ENCODE measurements at regions not wholly inside any gene's neighbourhood (a gene's known extent, or its start where the extent isn't known, plus 50 kb on each side); places are given as distances from the start of the nearest gene placed in this dataset.
A peak's percentile ranks its signal among the peaks of the same experiment; 100 is the strongest.

DNA sequence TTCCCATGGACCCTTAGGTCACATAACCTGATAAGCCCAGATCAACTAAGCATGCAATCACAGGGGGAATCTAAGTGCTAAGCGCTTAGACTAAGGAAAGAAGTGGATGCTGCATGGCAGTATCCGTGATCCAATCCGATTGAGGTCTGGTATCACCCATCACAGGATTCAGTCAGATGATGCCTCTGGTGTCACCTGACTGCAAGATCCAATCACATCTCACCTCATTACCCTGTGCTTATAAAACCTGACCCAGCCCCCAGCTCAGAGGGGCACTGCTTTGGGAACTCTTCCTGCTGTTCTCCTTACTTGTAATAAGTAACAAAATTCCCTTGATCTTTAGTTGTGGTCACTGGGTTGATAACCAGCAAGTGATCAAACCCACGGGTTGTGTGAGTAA, 84.7 kb upstream of the TMEM168 start:
- no peaks in the 10 kb centered on the region for H3K4me1 ChIP-seq (ENCODE audit: control insufficient read depth, insufficient read depth, low read length)
- Mint-ChIP-seq H3K36me3 (ENCODE audit: low read depth) (no peaks in the 10 kb centered on the region), H3K4me3 (no peak overlapping the region), H3K4me1 (peaks cover 4% of the 10 kb centered on the region), H3K27me3 (ENCODE audit: insufficient read depth) (no peaks in the 10 kb centered on the region), H3K9me3 (no peaks in the 10 kb centered on the region), H3K27ac (no peak overlapping the region)
- no peaks in the 10 kb centered on the region for H3K9me3 ChIP-seq (ENCODE audit: control insufficient read depth, low read length)
- no peak overlapping the region for H3K4me3 ChIP-seq (ENCODE audit: low read length)
- no peaks in the 10 kb centered on the region for H3K27me3 ChIP-seq (ENCODE audit: control insufficient read depth, insufficient read depth, low read length, poor library complexity, severe bottlenecking)
- no peaks in the 10 kb centered on the region for H3K36me3 ChIP-seq (ENCODE audit: control insufficient read depth, insufficient read depth, low read length)
- TF ChIP-seq CTCF (conservative IDR thresholded peaks at IDR 0.05) = no peak
- no peak overlapping the region for H3K9ac ChIP-seq (ENCODE audit: extremely low read depth, low read length, poor library complexity, severe bottlenecking)
- no peak for DNase-seq
- H3K27ac ChIP-seq (ENCODE audit: low read depth, low read length) = no peak overlapping the region
- WGBS, 2 experiments (ENCODE audit: insufficient coverage in 1 of 2, insufficient read length in 1 of 2) = 93 to 100% methylated on average over 4 of the region's 4 CpGs

- H3K27ac Mint-ChIP-seq = no peak overlapping the region
Observed at GRCh38 chr7:112873831-112874553, 83.8 kb upstream of the TMEM168 start.

DNA sequence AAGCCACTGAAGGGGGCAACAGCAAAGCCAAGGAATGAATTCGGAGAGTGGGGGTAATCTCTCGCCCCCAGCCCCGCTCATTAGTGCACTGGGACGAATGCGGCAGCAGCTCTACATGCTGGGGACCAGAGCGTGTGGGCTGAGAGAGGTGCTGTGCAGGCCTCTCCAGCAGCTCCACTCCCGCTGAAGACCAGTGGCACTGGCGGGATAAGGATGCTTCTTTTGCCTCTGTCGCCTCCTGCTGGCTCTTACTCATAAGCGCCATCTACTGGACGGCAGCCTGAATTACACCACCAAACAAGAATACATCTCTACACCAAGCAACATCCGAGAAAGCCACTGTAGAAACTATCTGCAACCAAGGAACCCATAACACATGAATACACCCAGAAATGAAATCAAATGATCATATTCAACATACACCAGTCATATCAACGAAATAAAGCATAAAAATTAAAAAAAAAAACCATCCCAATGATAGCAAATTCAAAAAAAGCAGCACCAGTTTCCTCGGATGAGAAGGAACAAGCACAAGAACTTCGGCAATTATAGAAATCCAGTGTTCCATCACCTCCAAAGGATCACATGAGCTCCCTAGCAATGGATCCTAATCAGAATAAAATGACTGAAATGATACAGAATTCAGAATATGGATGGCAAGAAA, 79.0 kb upstream of the TMEM168 start:
- Histone ChIP-seq H3K27me3 (ENCODE audit: control insufficient read depth, insufficient read depth, low read length, poor library complexity, severe bottlenecking) (no peaks in the 10 kb centered on the region), H3K9ac (ENCODE audit: extremely low read depth, low read length, poor library complexity, severe bottlenecking) (no peak overlapping the region), H3K27ac (ENCODE audit: low read depth, low read length) (no peak overlapping the region), H3K9me3 (ENCODE audit: control insufficient read depth, low read length) (peaks cover 17% of the 10 kb centered on the region), H3K36me3 (ENCODE audit: control insufficient read depth, insufficient read depth, low read length) (peaks cover 7% of the 10 kb centered on the region), H3K4me3 (ENCODE audit: low read length) (no peak overlapping the region), H3K4me1 (ENCODE audit: control insufficient read depth, insufficient read depth, low read length) (no peaks in the 10 kb centered on the region)
- peak; percentile 97 for TF ChIP-seq CTCF (conservative IDR thresholded peaks at IDR 0.05)
- H3K4me1 Mint-ChIP-seq = peaks cover 1% of the 10 kb centered on the region
- DNase-seq = peak; percentile 91
- peaks cover 16% of the 10 kb centered on the region for H3K9me3 Mint-ChIP-seq
- H3K4me3 Mint-ChIP-seq = no peak overlapping the region
- H3K36me3 Mint-ChIP-seq (ENCODE audit: low read depth) = peaks cover 11% of the 10 kb centered on the region
- 60 to 74% methylated on average over 10 to 15 of the region's 15 CpGs for WGBS, 2 experiments (ENCODE audit: insufficient coverage in 1 of 2, insufficient read length in 1 of 2)
- H3K27me3 Mint-ChIP-seq (ENCODE audit: insufficient read depth) = no peaks in the 10 kb centered on the region
- H3K27ac Mint-ChIP-seq = no peak overlapping the region

More at GRCh38 chr7:112873831-112874553, 83.8 kb upstream of the TMEM168 start:
- Histone ChIP-seq H3K4me3 (ENCODE audit: low read length) (no peak overlapping the region), H3K36me3 (ENCODE audit: control insufficient read depth, insufficient read depth, low read length) (no peaks in the 10 kb centered on the region), H3K9ac (ENCODE audit: extremely low read depth, low read length, poor library complexity, severe bottlenecking) (no peak overlapping the region), H3K27ac (ENCODE audit: low read depth, low read length) (no peak overlapping the region), H3K27me3 (ENCODE audit: control insufficient read depth, insufficient read depth, low read length, poor library complexity, severe bottlenecking) (no peaks in the 10 kb centered on the region), H3K9me3 (ENCODE audit: control insufficient read depth, low read length) (peaks cover under 1% of the 10 kb centered on the region), H3K4me1 (ENCODE audit: control insufficient read depth, insufficient read depth, low read length) (no peaks in the 10 kb centered on the region)
- Mint-ChIP-seq H3K4me1 (peaks cover 5% of the 10 kb centered on the region), H3K27me3 (ENCODE audit: insufficient read depth) (no peaks in the 10 kb centered on the region), H3K36me3 (ENCODE audit: low read depth) (no peaks in the 10 kb centered on the region), H3K9me3 (peaks cover 3% of the 10 kb centered on the region), H3K4me3 (no peak overlapping the region)
- WGBS, 2 experiments (ENCODE audit: insufficient coverage in 1 of 2, insufficient read length in 1 of 2) = 90% methylated on average over 3 to 4 of the region's 4 CpGs
- DNase-seq = no peak
- TF ChIP-seq CTCF (conservative IDR thresholded peaks at IDR 0.05) = no peak
